B cell (primary cell): ENCODE measurements at regions not wholly inside any gene's neighbourhood (a gene's known extent, or its start where the extent isn't known, plus 50 kb on each side); places are given as distances from the start of the nearest gene placed in this dataset.

Experiments used
- ATAC-seq: fragments of 200-7000 bp; cut with Tn5 transposase; one replicate; pipeline ENCODE4 v1.10.0; 2021; ENCODE audit warnings: low read depth, mild to moderate bottlenecking, moderate number of reproducible peaks, moderate library complexity
- CTCF ChIA-PET: fragments of 350-600 bp; sonication (Branson Sonifier 250); formaldehyde crosslinking; loops from one replicate; lab custom pipeline; 2021; ENCODE audit warnings: antibody characterized with exemption, inconsistent platforms; lab: Charles Lee
- POLR2A ChIA-PET: fragments of 350-600 bp; sonication (Branson Sonifier 250); formaldehyde crosslinking; loops from one replicate; lab custom pipeline; 2021; ENCODE audit warnings: antibody characterized with exemption; lab: Charles Lee
- DNase-seq: peaks from one replicate; pipeline ENCODE4 v3.0.0; 2013
- H2AFZ ChIP-seq: 2 replicates; pipeline ENCODE4 v1.6.1; 2012; ENCODE audit warnings: mild to moderate bottlenecking, low read depth, low read length; ENCODE audit not compliant: insufficient read depth, poor library complexity, severe bottlenecking
- H3K27ac ChIP-seq, 2 donors: 1 replicate in 1 of 2; 2 replicates in 1 of 2; pipeline ENCODE4 v1.5.1; 2012 to 2013; ENCODE audit warnings: low read length in 2 of 2, mild to moderate bottlenecking in 2 of 2, moderate library complexity in 1 of 2
- H3K27me3 ChIP-seq, 4 experiments: fragments of 200-600 bp in 1 of 4; sonication (generic) in 1 of 4; replicated peaks in 1 of 4; 1 replicate in 2 of 4; 2 replicates in 2 of 4; pipeline versions ENCODE4 v1.6.1 to v1.7.0; 2013 to 2016; ENCODE audit warnings: low read length in 3 of 4, mild to moderate bottlenecking in 2 of 4, mixed read lengths in 1 of 4, moderate library complexity in 1 of 4; ENCODE audit not compliant: insufficient read depth in 4 of 4, control insufficient read depth in 3 of 4; ENCODE audit errors: control extremely low read depth in 1 of 4
- H3K36me3 ChIP-seq, 2 experiments: replicated peaks in 1 of 2; 1 replicate in 1 of 2; 2 replicates in 1 of 2; pipeline versions ENCODE4 v1.6.1 to v1.7.1; 2013; ENCODE audit warnings: low read length in 1 of 2; ENCODE audit not compliant: insufficient read depth in 2 of 2, control insufficient read depth in 1 of 2; ENCODE audit errors: control extremely low read depth in 1 of 2, extremely low read depth in 1 of 2
- H3K4me1 ChIP-seq, 2 donors: fragments of 200-600 bp in 1 of 2; sonication (generic) in 1 of 2; 1 replicate in 1 of 2; 2 replicates in 1 of 2; pipeline versions ENCODE4 v1.5.1 to v1.6.1; 2013 to 2017; ENCODE audit warnings: low read length in 2 of 2; ENCODE audit not compliant: control insufficient read depth in 2 of 2, insufficient read depth in 2 of 2
- H3K4me2 ChIP-seq: replicated peaks from 2 replicates; pipeline ENCODE3; 2012; ENCODE audit warnings: mild to moderate bottlenecking, low read depth, low read length; ENCODE audit not compliant: poor library complexity, severe bottlenecking
- H3K4me3 ChIP-seq, 5 experiments: fragments of 200-600 bp in 1 of 5; sonication (generic) in 1 of 5; 1 replicate in 3 of 5; 2 replicates in 2 of 5; pipeline versions ENCODE4 v1.5.1 to v1.7.0; 2011 to 2016; ENCODE audit warnings: low read length in 4 of 5, mild to moderate bottlenecking in 4 of 5, low read depth in 2 of 5, control low read depth in 1 of 5, moderate library complexity in 1 of 5; ENCODE audit not compliant: insufficient read depth in 1 of 5; ENCODE audit errors: control extremely low read depth in 1 of 5, extremely low read depth in 1 of 5
- H3K79me2 ChIP-seq: fragments of 200-600 bp; sonication (generic); one replicate; pipeline ENCODE4 v1.6.0; 2016; ENCODE audit warnings: low read length; ENCODE audit not compliant: control insufficient read depth, insufficient read depth
- H3K9ac ChIP-seq: fragments of 200-600 bp; sonication (generic); 2 replicates; pipeline ENCODE4 v1.6.1; 2017; ENCODE audit warnings: mild to moderate bottlenecking, low read length, moderate library complexity
- H3K9me3 ChIP-seq, 3 donors: one replicate each; pipeline versions ENCODE4 v1.6.1 to v1.7.1; 2013; ENCODE audit warnings: low read length in 2 of 3; ENCODE audit not compliant: control insufficient read depth in 2 of 3, insufficient read depth in 1 of 3; ENCODE audit errors: control extremely low read depth in 1 of 3
- H4K20me1 ChIP-seq: 2 replicates; pipeline ENCODE4 v1.6.0; 2012; ENCODE audit warnings: mild to moderate bottlenecking, low read length; ENCODE audit not compliant: insufficient read depth, control insufficient read depth, poor library complexity, severe bottlenecking
- H3K27ac Mint-ChIP-seq: one replicate; pipeline ENCODE4 v1.8.0; 2021; ENCODE audit warnings: mixed read lengths
- H3K27me3 Mint-ChIP-seq: one replicate; pipeline ENCODE4 v1.8.0; 2021; ENCODE audit warnings: mixed read lengths
- H3K4me1 Mint-ChIP-seq: one replicate; pipeline ENCODE4 v1.8.0; 2021; ENCODE audit warnings: mixed read lengths
- H3K4me3 Mint-ChIP-seq: one replicate; pipeline ENCODE4 v1.8.0; 2021; ENCODE audit warnings: mixed read lengths
- H3K9me3 Mint-ChIP-seq: one replicate; pipeline ENCODE4 v1.8.0; 2022; ENCODE audit warnings: mixed read lengths; ENCODE audit not compliant: insufficient read depth
- CTCF ChIP-seq: fragments of 200-600 bp; IDR thresholded peaks from one replicate; pipeline ENCODE4 v1.8.0; 2022; ENCODE audit warnings: antibody characterized with exemption, mild to moderate bottlenecking
- EZH2 ChIP-seq: IDR thresholded peaks from 2 replicates; pipeline ENCODE4 v1.6.1; 2012; ENCODE audit warnings: borderline replicate concordance, low read depth, mild to moderate bottlenecking, moderate library complexity, low read length; ENCODE audit not compliant: insufficient read depth, poor library complexity, severe bottlenecking
- WGBS: methylation state at CpG from one replicate; pipeline ENCODE4 v1.1.5; 2013; ENCODE audit warnings: missing lambda C conversion rate; ENCODE audit not compliant: insufficient coverage; 5-methylcytosine and 5-hydroxymethylcytosine counted together
- intact Hi-C: fragments of 100-400 bp; cut with micrococcal nuclease; formaldehyde crosslinking; loops from one replicate; pipeline ENCODE4 v1.10.0; 2022

GRCh38 chr18:40957533-40958070 is 997.4 kb upstream of the PIK3C3 start:
- no peak for ATAC-seq
- no CpG with 5 or more reads among the region's 2 CpGs for WGBS

GRCh38 chr18:40956213-40956612 is 998.8 kb upstream of the PIK3C3 start:
- Mint-ChIP-seq H3K4me1 (no peaks in the 10 kb centered on the region), H3K27me3 (no peaks in the 10 kb centered on the region), H3K27ac (no peak overlapping the region), H3K9me3 (peaks cover 7% of the 10 kb centered on the region), H3K4me3 (no peak overlapping the region)
- ChIA-PET POLR2A (no interaction called here), CTCF (no interaction called here)
- H2AFZ ChIP-seq: no peak overlapping the region
- H3K4me2 ChIP-seq: no peak overlapping the region
- H3K9me3 ChIP-seq: no peaks in the 10 kb centered on the region
- WGBS: no CpG with 5 or more reads among the region's 1 CpG
- no peaks in the 10 kb centered on the region for H3K36me3 ChIP-seq
- intact Hi-C loops: no loop called here
- no peaks in the 10 kb centered on the region for H4K20me1 ChIP-seq
- H3K79me2 ChIP-seq: no peaks in the 10 kb centered on the region
- no peaks in the 10 kb centered on the region for H3K4me1 ChIP-seq
- ATAC-seq: no peak
- H3K9ac ChIP-seq: no peak overlapping the region
- H3K4me3 ChIP-seq: no peak overlapping the region
- TF ChIP-seq CTCF (no peak), EZH2 (no peak)
- no peak for DNase-seq
- no peak overlapping the region for H3K27ac ChIP-seq
- no peaks in the 10 kb centered on the region for H3K27me3 ChIP-seq

More at GRCh38 chr18:40957533-40958070, 997.4 kb upstream of the PIK3C3 start:
- no peaks in the 10 kb centered on the region for H3K27me3 ChIP-seq
- Mint-ChIP-seq H3K4me1 (no peaks in the 10 kb centered on the region), H3K27me3 (no peaks in the 10 kb centered on the region), H3K27ac (no peak overlapping the region), H3K9me3 (peaks cover 9% of the 10 kb centered on the region), H3K4me3 (no peak overlapping the region)
- no peak overlapping the region for H3K27ac ChIP-seq
- no peak overlapping the region for H3K9ac ChIP-seq
- H4K20me1 ChIP-seq: no peaks in the 10 kb centered on the region
- no peak overlapping the region for H2AFZ ChIP-seq
- no peaks in the 10 kb centered on the region for H3K79me2 ChIP-seq
- H3K9me3 ChIP-seq: peaks cover 0 to 2% (median 0%) of the 10 kb centered on the region in 3 donors
- DNase-seq: no peak
- ChIA-PET POLR2A (no interaction called here), CTCF (no interaction called here)
- H3K4me3 ChIP-seq: no peak overlapping the region
- no peak for TF ChIP-seq EZH2
- no peak for TF ChIP-seq CTCF
- intact Hi-C loops: no loop called here
- H3K4me1 ChIP-seq: no peaks in the 10 kb centered on the region
- no peaks in the 10 kb centered on the region for H3K36me3 ChIP-seq
- no peak overlapping the region for H3K4me2 ChIP-seq
